22Rv1 (cell line): ENCODE measurements at regions not wholly inside any gene's neighbourhood (a gene's known extent, or its start where the extent isn't known, plus 50 kb on each side); places are given as distances from the start of the nearest gene placed in this dataset.

Source experiments
- CTCF ChIP-seq: fragments of 450-650 bp; IDR thresholded peaks from 2 replicates; pipeline ENCODE4 v1.5.1; 2017; ENCODE audit warnings: mild to moderate bottlenecking
- ZFX ChIP-seq: fragments of 450-650 bp; IDR thresholded peaks from 2 replicates; pipeline ENCODE4 v1.6.1; 2017; ENCODE audit warnings: antibody characterized with exemption, borderline replicate concordance

DNA sequence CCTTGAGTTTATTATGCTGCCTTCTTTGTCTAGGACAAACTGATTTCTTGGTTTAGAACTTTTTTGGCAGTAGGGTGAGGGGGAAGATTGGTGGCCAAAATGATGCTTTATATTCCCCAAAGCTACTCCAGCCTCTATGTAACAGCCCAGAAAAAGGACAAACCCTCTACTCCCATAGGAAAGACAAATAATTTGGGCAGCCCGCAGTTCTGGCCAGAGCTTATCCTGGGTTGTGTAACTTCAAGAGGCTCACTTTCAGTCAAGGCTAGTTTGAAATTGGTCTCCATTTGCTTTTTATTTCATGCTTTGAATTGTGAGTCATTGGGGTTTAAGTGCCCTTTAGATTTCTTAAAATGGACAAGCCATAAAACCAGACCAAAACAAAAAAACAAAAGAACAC, 142.3 kb downstream of the OLFM4 start:
- TF ChIP-seq CTCF (no peak), ZFX (no peak)
